RWPE2 (cell line): ENCODE measurements at regions not wholly inside any gene's neighbourhood (a gene's known extent, or its start where the extent isn't known, plus 50 kb on each side); places are given as distances from the start of the nearest gene placed in this dataset.
A peak's percentile ranks its signal among the peaks of the same experiment; 100 is the strongest.

ENCODE experiments used
- ATAC-seq: fragments of 200-7000 bp; cut with Tn5 transposase; 3 replicates; pipeline ENCODE4 v1.9.1; 2021; ENCODE audit warnings: low read depth
- DNase-seq: peaks from one replicate; pipeline ENCODE4 v3.0.0-alpha.2; 2020; ENCODE audit warnings: low spot score
- H3K27ac ChIP-seq: fragments of 450-650 bp; 2 replicates; pipeline ENCODE4 v1.5.1; 2017; ENCODE audit warnings: mild to moderate bottlenecking; ENCODE audit not compliant: poor library complexity, severe bottlenecking
- H3K27me3 ChIP-seq: fragments of 250-450 bp; sonication (Bioruptor Pico); 2 replicates; pipeline ENCODE4 v1.5.1; 2021; ENCODE audit warnings: mild to moderate bottlenecking, moderate library complexity; ENCODE audit not compliant: insufficient read depth, poor library complexity, severe bottlenecking
- H3K36me3 ChIP-seq: fragments of 250-450 bp; sonication (Bioruptor Pico); 2 replicates; pipeline ENCODE4 v1.5.1; 2020; ENCODE audit warnings: low read depth, mild to moderate bottlenecking, moderate library complexity
- H3K4me1 ChIP-seq: fragments of 250-450 bp; sonication (Bioruptor Pico); 2 replicates; pipeline ENCODE4 v1.5.1; 2021; ENCODE audit warnings: mild to moderate bottlenecking, moderate library complexity; ENCODE audit not compliant: insufficient read depth, poor library complexity, severe bottlenecking
- H3K4me3 ChIP-seq: fragments of 250-450 bp; sonication (Bioruptor Pico); 2 replicates; pipeline ENCODE4 v1.5.1; 2021; ENCODE audit warnings: mild to moderate bottlenecking, moderate library complexity; ENCODE audit not compliant: severe bottlenecking
- H3K9me3 ChIP-seq: fragments of 250-450 bp; sonication (Bioruptor Pico); 2 replicates; pipeline ENCODE4 v1.5.1; 2021; ENCODE audit warnings: mild to moderate bottlenecking, moderate library complexity; ENCODE audit not compliant: severe bottlenecking
- TF ChIP-seq, protein P1 (sequence below): fragments of 450-650 bp; IDR thresholded peaks from one replicate; pipeline ENCODE4 v1.5.1; 2017; ENCODE audit warnings: mild to moderate bottlenecking, moderate library complexity; ENCODE audit not compliant: poor library complexity, severe bottlenecking

DNA sequence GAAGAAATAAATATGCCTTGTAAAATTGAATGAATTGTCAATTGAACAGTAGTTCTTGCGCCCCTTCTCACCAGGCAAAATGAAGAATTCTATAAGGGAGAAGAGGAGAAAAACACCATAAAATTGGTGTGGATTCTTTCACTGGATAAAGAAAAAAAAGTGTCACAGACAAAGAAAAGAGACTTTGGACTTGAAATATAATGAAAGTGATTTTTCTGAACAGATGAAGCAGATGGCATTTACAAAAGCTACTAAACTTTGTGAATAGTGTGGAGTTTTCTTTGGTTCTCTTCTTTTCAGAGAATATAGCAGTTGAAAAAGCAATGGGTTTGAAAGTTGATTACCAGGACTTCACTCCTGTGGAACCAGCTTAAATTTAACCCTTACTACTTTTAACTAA lies 945.7 kb downstream of the DSC3 start:
- H3K27me3 ChIP-seq: no peaks in the 10 kb centered on the region
- peaks cover 14% of the 10 kb centered on the region for H3K4me1 ChIP-seq
- TF ChIP-seq, protein P1, sequence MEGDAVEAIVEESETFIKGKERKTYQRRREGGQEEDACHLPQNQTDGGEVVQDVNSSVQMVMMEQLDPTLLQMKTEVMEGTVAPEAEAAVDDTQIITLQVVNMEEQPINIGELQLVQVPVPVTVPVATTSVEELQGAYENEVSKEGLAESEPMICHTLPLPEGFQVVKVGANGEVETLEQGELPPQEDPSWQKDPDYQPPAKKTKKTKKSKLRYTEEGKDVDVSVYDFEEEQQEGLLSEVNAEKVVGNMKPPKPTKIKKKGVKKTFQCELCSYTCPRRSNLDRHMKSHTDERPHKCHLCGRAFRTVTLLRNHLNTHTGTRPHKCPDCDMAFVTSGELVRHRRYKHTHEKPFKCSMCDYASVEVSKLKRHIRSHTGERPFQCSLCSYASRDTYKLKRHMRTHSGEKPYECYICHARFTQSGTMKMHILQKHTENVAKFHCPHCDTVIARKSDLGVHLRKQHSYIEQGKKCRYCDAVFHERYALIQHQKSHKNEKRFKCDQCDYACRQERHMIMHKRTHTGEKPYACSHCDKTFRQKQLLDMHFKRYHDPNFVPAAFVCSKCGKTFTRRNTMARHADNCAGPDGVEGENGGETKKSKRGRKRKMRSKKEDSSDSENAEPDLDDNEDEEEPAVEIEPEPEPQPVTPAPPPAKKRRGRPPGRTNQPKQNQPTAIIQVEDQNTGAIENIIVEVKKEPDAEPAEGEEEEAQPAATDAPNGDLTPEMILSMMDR: no peak
- no peaks in the 10 kb centered on the region for H3K9me3 ChIP-seq
- ATAC-seq: no peak
- no peak overlapping the region for H3K27ac ChIP-seq
- H3K36me3 ChIP-seq: peaks cover 4% of the 10 kb centered on the region; the same call in 1 of the 2 replicates
- H3K4me3 ChIP-seq: no peak overlapping the region
- no peak for DNase-seq

DNA sequence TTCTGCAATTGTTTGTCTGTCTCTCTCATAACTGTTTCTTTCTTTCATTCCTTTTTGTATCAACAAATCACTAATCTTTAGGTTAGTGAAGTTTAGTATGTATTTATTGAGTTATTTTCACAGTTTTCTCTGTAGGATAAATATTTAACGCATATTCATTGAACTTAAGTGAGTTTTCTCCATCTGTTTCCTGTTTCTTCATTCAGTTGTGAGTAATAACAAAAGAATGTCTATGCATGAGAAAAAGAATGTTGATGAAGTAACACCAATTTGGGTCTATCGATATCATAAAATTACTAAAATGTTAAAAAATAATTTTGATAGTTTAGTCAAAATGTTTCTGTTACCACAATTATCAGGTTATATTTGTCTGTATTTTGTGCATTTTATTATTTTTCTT lies 948.0 kb downstream of the DSC3 start:
- Histone ChIP-seq H3K36me3 (no peaks in the 10 kb centered on the region), H3K9me3 (no peaks in the 10 kb centered on the region), H3K4me3 (no peak overlapping the region), H3K4me1 (peaks cover 14% of the 10 kb centered on the region), H3K27me3 (no peaks in the 10 kb centered on the region), H3K27ac (peak overlapping the region; percentile 51)
- DNase-seq: no peak
- no peak for ATAC-seq
- TF ChIP-seq, protein P1: no peak

DNA sequence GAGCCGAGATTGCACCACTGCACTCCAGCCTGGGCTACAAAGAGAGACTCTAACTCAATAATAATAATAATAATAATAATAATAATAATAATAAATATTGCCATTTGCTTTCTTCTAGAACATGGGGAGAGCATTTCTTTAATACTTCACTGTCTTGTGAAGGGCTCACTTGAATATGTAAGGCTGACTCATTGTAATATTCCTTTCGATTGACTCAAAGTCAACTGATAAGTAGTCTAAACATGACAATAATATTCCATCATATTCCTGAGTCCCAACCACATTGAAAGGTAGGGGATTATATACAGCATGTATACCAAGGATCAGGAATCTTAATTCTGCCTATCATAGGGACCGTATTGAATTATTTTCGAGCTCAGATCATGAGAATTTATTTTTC lies 949.2 kb downstream of the DSC3 start:
- peaks cover 14% of the 10 kb centered on the region for H3K4me1 ChIP-seq
- TF ChIP-seq, protein P1: no peak
- DNase-seq (no peak), ATAC-seq (no peak)
- no peaks in the 10 kb centered on the region for H3K27me3 ChIP-seq
- no peak overlapping the region for H3K27ac ChIP-seq
- no peaks in the 10 kb centered on the region for H3K9me3 ChIP-seq
- H3K36me3 ChIP-seq: no peaks in the 10 kb centered on the region
- H3K4me3 ChIP-seq: no peak overlapping the region

DNA sequence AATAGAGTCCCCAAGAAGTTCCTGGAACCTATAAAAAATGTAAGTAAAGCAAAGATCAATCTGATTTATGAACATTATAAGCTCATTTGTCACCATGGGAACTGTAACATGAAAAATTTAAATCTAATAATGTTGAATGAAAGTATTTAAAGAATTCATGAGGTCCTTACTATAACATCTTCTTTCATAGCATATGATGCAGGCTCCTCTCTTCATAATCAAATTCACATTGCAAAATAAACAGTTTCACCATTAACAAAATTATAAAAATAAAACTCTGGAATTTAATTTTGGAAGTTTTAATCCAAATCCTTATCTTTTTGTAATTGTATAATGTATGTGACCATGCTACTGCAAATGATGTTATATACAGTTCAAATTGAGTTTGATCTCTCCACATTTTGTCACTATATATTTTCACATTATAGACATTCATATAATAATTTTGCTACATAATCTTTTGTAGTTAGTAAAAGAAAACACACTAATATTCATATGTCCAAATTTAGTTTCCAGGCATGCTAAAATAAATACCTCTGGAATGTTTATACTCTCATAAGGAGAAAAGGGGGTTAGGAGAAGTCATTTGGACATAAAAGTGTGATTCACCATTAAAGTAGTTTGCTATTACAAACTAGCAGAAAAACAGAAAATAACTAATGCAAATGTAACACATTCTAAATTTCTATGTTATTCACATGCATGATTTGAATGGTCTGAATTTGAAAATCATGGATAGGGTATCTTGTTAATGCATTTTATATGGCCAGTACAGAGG lies 954.1 kb downstream of the DSC3 start:
- Histone ChIP-seq H3K27ac (no peak overlapping the region), H3K9me3 (no peaks in the 10 kb centered on the region), H3K4me3 (no peak overlapping the region), H3K27me3 (no peaks in the 10 kb centered on the region), H3K36me3 (no peaks in the 10 kb centered on the region), H3K4me1 (no peaks in the 10 kb centered on the region)
- TF ChIP-seq, protein P1: no peak
- ATAC-seq (no peak), DNase-seq (no peak)

DNA sequence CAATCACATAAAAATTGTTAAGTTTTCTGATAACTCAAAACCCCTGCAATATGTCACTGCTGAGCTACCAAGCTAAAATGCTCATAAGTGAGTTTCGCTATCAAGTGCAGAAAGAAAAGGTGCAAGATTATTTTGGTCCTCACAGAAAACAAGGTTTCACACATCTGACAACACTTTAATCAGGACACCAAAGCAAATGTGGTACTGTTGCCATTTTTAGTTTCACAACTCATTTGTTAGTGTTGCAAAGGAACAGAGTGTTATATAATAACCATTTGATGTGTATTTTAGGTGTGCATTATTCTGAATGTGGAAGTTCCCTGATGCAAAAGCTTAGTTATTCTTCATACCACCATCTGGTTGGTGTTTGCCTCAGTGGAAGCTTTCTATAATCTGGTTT lies 956.2 kb downstream of the DSC3 start:
- TF ChIP-seq, protein P1: no peak
- Histone ChIP-seq H3K27me3 (no peaks in the 10 kb centered on the region), H3K27ac (no peak overlapping the region), H3K4me1 (no peaks in the 10 kb centered on the region), H3K36me3 (no peaks in the 10 kb centered on the region), H3K9me3 (no peaks in the 10 kb centered on the region), H3K4me3 (no peak overlapping the region)
- ATAC-seq (no peak), DNase-seq (no peak)
